ENCODE measurements at regions not wholly inside any gene's neighbourhood (a gene's known extent, or its start where the extent isn't known, plus 50 kb on each side); places are given as distances from the start of the nearest gene placed in this dataset.

DNA sequence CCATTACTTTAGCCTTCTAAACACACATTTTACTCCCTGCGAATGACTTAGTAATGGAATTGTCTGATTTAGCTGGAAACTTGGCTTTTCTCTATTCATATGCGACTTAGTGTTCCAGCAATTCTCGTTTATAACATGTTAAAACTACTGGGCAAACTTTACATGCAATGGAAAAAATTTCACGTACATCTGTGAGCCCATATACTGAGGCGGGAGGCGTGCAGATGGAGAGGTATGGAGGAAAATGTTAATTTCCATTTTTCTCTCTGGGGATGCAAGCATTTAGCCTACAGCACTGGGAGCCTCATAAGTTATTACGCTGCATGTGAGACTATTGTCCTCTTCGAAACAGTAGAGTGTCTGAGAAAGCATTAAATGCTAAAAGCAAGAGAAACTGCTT, 591.5 kb upstream of the ANKRD30A start:
- TF ChIP-seq, protein P1, sequence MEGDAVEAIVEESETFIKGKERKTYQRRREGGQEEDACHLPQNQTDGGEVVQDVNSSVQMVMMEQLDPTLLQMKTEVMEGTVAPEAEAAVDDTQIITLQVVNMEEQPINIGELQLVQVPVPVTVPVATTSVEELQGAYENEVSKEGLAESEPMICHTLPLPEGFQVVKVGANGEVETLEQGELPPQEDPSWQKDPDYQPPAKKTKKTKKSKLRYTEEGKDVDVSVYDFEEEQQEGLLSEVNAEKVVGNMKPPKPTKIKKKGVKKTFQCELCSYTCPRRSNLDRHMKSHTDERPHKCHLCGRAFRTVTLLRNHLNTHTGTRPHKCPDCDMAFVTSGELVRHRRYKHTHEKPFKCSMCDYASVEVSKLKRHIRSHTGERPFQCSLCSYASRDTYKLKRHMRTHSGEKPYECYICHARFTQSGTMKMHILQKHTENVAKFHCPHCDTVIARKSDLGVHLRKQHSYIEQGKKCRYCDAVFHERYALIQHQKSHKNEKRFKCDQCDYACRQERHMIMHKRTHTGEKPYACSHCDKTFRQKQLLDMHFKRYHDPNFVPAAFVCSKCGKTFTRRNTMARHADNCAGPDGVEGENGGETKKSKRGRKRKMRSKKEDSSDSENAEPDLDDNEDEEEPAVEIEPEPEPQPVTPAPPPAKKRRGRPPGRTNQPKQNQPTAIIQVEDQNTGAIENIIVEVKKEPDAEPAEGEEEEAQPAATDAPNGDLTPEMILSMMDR (IDR thresholded peaks at IDR 0.05), result no peak
- no peak for TF ChIP-seq POLR2A (IDR thresholded peaks at IDR 0.05)
